ENCODE measurements at regions not wholly inside any gene's neighbourhood (a gene's known extent, or its start where the extent isn't known, plus 50 kb on each side); places are given as distances from the start of the nearest gene placed in this dataset.

- H3K4me1 ChIP-seq (ENCODE audit: control insufficient read depth, insufficient read depth, low read length): no peaks in the 10 kb centered on the region
- WGBS: 90% methylated on average over 8 of the region's 8 CpGs
- H3K4me3 ChIP-seq (ENCODE audit: low read length): no peak overlapping the region
- no peaks in the 10 kb centered on the region for H3K27me3 ChIP-seq (ENCODE audit: control insufficient read depth, insufficient read depth)
- DNase-seq (no peak), ATAC-seq (no peak)
- intact Hi-C loops (cut with DNase I): no loop called here
- no peaks in the 10 kb centered on the region for H3K9me3 ChIP-seq (ENCODE audit: control insufficient read depth, low read length)
- no peak overlapping the region for H3K27ac ChIP-seq (ENCODE audit: low read length)
These were observed 370.2 kb upstream of the CCDC196 start for GRCh38 chr14:66115740-66116502.

DNA sequence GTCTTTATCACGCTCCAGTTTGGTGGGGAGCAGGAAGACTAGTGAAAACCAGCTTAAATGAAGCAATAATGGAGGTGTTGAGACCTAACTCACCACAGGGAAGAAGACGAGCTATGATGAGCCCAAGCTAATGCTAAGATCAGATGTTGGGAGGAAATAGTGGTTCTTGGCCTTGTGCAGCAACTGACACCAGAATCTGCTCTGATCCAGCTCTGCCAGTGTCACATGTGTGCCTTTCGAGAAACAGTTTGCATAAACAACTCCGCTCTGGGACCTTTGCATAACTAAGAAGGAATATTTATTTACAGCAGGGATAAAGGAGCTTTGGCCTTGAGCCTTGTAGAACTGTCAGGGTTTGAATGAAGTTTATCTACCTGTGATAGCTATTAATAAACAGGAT, 369.4 kb upstream of the CCDC196 start:
- intact Hi-C loops (cut with DNase I): no loop called here
- Histone ChIP-seq H3K27me3 (ENCODE audit: control insufficient read depth, insufficient read depth) (no peaks in the 10 kb centered on the region), H3K4me3 (ENCODE audit: low read length) (no peak overlapping the region), H3K4me1 (ENCODE audit: control insufficient read depth, insufficient read depth, low read length) (no peaks in the 10 kb centered on the region), H3K27ac (ENCODE audit: low read length) (no peak overlapping the region), H3K9me3 (ENCODE audit: control insufficient read depth, low read length) (no peaks in the 10 kb centered on the region)
- 89% methylated on average over 4 of the region's 4 CpGs for WGBS
- no peak for ATAC-seq
- no peak for DNase-seq

- ATAC-seq: no peak
- no peak overlapping the region for H3K4me3 ChIP-seq (ENCODE audit: low read length)
- H3K27me3 ChIP-seq (ENCODE audit: control insufficient read depth, insufficient read depth): no peaks in the 10 kb centered on the region
- intact Hi-C loops (cut with DNase I): no loop called here
- no peak for DNase-seq
- 63% methylated on average over 3 of the region's 3 CpGs for whole genome bisulfite sequencing
- no peaks in the 10 kb centered on the region for H3K9me3 ChIP-seq (ENCODE audit: control insufficient read depth, low read length)
- H3K27ac ChIP-seq (ENCODE audit: low read length): no peak overlapping the region
- no peaks in the 10 kb centered on the region for H3K4me1 ChIP-seq (ENCODE audit: control insufficient read depth, insufficient read depth, low read length)
These were observed 368.6 kb upstream of the CCDC196 start for GRCh38 chr14:66117600-66117999.

DNA sequence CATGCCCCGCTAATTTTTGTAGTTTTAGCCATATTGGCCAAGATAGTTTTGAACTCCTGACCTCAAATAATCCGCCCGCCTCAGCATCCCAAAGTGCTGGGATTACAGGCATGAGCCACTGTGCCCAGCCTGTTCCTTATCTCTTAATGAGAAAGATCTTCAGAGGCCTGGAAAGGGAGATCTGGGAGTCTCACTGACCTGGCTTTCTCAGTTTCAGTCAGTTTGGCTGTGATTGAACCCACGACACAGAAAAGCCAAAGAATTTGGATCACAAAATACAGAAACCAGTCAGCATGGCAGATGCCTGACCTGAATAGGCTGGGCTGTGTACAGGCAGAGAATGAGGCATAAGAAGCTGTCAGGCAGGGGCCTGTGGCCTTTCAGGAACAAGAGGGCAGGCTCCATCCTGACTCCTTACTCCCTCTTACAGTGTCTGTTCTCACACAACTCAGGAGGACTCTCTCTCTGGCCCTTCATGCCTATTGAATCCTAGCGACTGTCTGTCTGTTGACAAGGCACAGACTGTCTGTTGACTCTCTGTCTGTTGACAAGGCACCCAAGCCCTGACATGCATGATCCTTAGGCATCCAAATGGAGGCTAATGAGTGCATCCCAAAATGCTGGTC, 366.5 kb upstream of the CCDC196 start:
- ATAC-seq: no peak
- WGBS: 84% methylated on average over 5 of the region's 5 CpGs
- no peaks in the 10 kb centered on the region for H3K4me1 ChIP-seq (ENCODE audit: control insufficient read depth, insufficient read depth, low read length)
- intact Hi-C loops (cut with DNase I): no loop called here
- no peak for DNase-seq
- no peak overlapping the region for H3K27ac ChIP-seq (ENCODE audit: low read length)
- no peak overlapping the region for H3K4me3 ChIP-seq (ENCODE audit: low read length)
- no peaks in the 10 kb centered on the region for H3K9me3 ChIP-seq (ENCODE audit: control insufficient read depth, low read length)
- no peaks in the 10 kb centered on the region for H3K27me3 ChIP-seq (ENCODE audit: control insufficient read depth, insufficient read depth)

- Histone ChIP-seq H3K4me3 (ENCODE audit: low read length) (no peak overlapping the region), H3K4me1 (ENCODE audit: control insufficient read depth, insufficient read depth, low read length) (no peaks in the 10 kb centered on the region), H3K27ac (ENCODE audit: low read length) (no peak overlapping the region), H3K27me3 (ENCODE audit: control insufficient read depth, insufficient read depth) (no peaks in the 10 kb centered on the region), H3K9me3 (ENCODE audit: control insufficient read depth, low read length) (no peaks in the 10 kb centered on the region)
- ATAC-seq (no peak), DNase-seq (no peak)
- WGBS: 67% methylated on average over 3 of the region's 3 CpGs
- intact Hi-C loops (cut with DNase I): no loop called here
These were observed 365.8 kb upstream of the CCDC196 start for GRCh38 chr14:66120402-66120801.

GRCh38 chr14:66121859-66122258, 364.3 kb upstream of the CCDC196 start:
- DNase-seq (no peak), ATAC-seq (no peak)
- Histone ChIP-seq H3K9me3 (ENCODE audit: control insufficient read depth, low read length) (no peaks in the 10 kb centered on the region), H3K4me1 (ENCODE audit: control insufficient read depth, insufficient read depth, low read length) (no peaks in the 10 kb centered on the region), H3K4me3 (ENCODE audit: low read length) (no peak overlapping the region), H3K27me3 (ENCODE audit: control insufficient read depth, insufficient read depth) (no peaks in the 10 kb centered on the region), H3K27ac (ENCODE audit: low read length) (no peak overlapping the region)
- intact Hi-C loops (cut with DNase I): no loop called here
- 84% methylated on average over 3 of the region's 3 CpGs for WGBS

DNA sequence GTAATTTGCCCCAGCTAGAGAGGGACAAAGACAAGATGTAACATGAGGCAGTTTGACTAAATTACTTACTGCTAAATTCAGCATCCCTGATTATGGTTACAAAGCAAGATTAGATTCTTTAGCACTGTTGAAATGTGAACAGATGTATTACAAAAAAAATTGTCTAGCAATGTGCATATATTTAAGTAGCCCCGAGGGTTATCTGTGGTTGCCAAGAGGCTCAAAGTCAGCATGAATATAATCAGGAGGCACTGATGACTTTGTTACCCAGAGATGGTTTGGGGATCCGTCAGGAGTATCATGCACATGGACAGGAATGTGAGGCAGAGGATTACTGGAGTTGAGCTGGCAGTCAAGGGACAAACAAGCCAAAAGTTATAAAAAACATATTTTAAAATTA, 356.9 kb upstream of the CCDC196 start:
- H3K4me1 ChIP-seq (ENCODE audit: control insufficient read depth, insufficient read depth, low read length): no peaks in the 10 kb centered on the region
- DNase-seq (no peak), ATAC-seq (no peak)
- H3K27ac ChIP-seq (ENCODE audit: low read length): no peak overlapping the region
- intact Hi-C loops (cut with DNase I): no loop called here
- no peak overlapping the region for H3K4me3 ChIP-seq (ENCODE audit: low read length)
- H3K27me3 ChIP-seq (ENCODE audit: control insufficient read depth, insufficient read depth): no peaks in the 10 kb centered on the region
- H3K9me3 ChIP-seq (ENCODE audit: control insufficient read depth, low read length): no peaks in the 10 kb centered on the region
- WGBS: 40% methylated on average over 2 of the region's 2 CpGs

DNA sequence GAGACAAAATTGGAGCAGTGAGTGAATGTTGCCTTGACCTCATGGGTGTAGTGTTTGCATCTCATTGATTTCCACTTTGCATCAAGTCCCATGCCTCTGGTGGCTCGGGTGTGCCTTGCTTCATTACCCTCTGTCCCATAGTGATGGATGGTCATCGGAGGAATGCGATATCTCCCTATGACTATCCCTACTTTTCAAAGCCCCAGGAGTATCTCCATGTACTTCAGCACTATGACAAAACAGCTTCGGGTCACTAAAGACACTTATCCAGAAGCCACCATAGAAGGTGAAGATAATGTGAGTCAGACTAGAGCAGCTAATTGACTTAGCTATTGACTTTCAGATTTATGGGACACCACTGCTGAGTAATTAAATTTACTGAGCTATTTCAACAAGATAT, 355.1 kb upstream of the CCDC196 start:
- Histone ChIP-seq H3K27me3 (ENCODE audit: control insufficient read depth, insufficient read depth) (no peaks in the 10 kb centered on the region), H3K4me1 (ENCODE audit: control insufficient read depth, insufficient read depth, low read length) (no peaks in the 10 kb centered on the region), H3K27ac (ENCODE audit: low read length) (no peak overlapping the region), H3K9me3 (ENCODE audit: control insufficient read depth, low read length) (no peaks in the 10 kb centered on the region), H3K4me3 (ENCODE audit: low read length) (no peak overlapping the region)
- intact Hi-C loops (cut with DNase I): no loop called here
- 74% methylated on average over 4 of the region's 4 CpGs for WGBS
- DNase-seq: no peak
- ATAC-seq: no peak

DNA sequence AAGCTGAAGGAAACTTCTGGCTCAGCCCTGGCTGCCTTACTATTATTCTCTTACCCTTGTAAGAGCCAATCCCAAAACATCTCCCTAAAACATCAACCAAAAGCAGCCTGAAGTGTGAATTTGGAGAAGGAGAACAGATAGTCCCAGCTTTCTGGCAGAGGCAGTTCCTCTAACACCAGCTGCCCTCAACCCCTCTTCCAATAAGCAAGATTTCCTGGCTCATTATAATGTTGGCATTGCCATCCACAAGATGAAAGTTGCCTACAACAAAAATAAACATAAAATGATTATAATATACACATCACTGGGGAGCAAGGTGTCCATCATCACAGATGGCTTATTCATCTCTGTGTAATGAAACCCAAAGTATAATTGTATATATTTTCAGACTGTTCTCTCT, 352.5 kb upstream of the CCDC196 start:
- Histone ChIP-seq H3K27ac (ENCODE audit: low read length) (no peak overlapping the region), H3K9me3 (ENCODE audit: control insufficient read depth, low read length) (no peaks in the 10 kb centered on the region), H3K4me1 (ENCODE audit: control insufficient read depth, insufficient read depth, low read length) (no peaks in the 10 kb centered on the region), H3K27me3 (ENCODE audit: control insufficient read depth, insufficient read depth) (no peaks in the 10 kb centered on the region), H3K4me3 (ENCODE audit: low read length) (no peak overlapping the region)
- DNase-seq (no peak), ATAC-seq (no peak)
- intact Hi-C loops (cut with DNase I): no loop called here

GRCh38 chr14:66135831-66136230, 350.3 kb upstream of the CCDC196 start:
- no peaks in the 10 kb centered on the region for H3K27me3 ChIP-seq (ENCODE audit: control insufficient read depth, insufficient read depth)
- H3K4me3 ChIP-seq (ENCODE audit: low read length): no peak overlapping the region
- intact Hi-C loops (cut with DNase I): no loop called here
- 69% methylated on average over 2 of the region's 2 CpGs for WGBS
- no peaks in the 10 kb centered on the region for H3K4me1 ChIP-seq (ENCODE audit: control insufficient read depth, insufficient read depth, low read length)
- no peak for ATAC-seq
- no peak for DNase-seq
- no peaks in the 10 kb centered on the region for H3K9me3 ChIP-seq (ENCODE audit: control insufficient read depth, low read length)
- H3K27ac ChIP-seq (ENCODE audit: low read length): no peak overlapping the region

DNA sequence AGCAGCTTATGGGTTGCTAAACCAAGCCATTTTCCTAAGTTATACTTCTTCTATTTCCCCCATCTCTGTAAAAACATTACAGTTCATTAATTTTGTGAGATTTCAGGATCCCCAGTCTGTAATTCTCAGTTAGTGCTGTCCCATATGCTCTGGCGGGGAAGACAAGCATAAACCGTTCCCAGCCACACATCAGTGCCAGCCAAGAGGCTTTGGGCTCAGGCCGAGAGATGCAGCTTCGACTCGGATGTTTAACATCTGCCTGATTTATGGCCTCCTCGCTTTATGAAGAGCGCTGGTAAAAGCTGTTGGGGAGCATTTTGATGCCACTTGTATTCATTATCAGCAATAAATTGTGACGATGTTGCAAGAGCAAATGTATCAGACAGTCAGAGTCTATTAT, 349.1 kb upstream of the CCDC196 start:
- H3K4me3 ChIP-seq (ENCODE audit: low read length): no peak overlapping the region
- H3K27ac ChIP-seq (ENCODE audit: low read length): no peak overlapping the region
- DNase-seq (no peak), ATAC-seq (no peak)
- H3K27me3 ChIP-seq (ENCODE audit: control insufficient read depth, insufficient read depth): no peaks in the 10 kb centered on the region
- no peaks in the 10 kb centered on the region for H3K9me3 ChIP-seq (ENCODE audit: control insufficient read depth, low read length)
- no peaks in the 10 kb centered on the region for H3K4me1 ChIP-seq (ENCODE audit: control insufficient read depth, insufficient read depth, low read length)
- 81% methylated on average over 8 of the region's 8 CpGs for WGBS
- intact Hi-C loops (cut with DNase I): no loop called here

- DNase-seq: no peak
- no peak overlapping the region for H3K27ac ChIP-seq (ENCODE audit: low read length)
- no peaks in the 10 kb centered on the region for H3K4me1 ChIP-seq (ENCODE audit: control insufficient read depth, insufficient read depth, low read length)
- H3K4me3 ChIP-seq (ENCODE audit: low read length): no peak overlapping the region
- H3K9me3 ChIP-seq (ENCODE audit: control insufficient read depth, low read length): no peaks in the 10 kb centered on the region
- H3K27me3 ChIP-seq (ENCODE audit: control insufficient read depth, insufficient read depth): no peaks in the 10 kb centered on the region
- intact Hi-C loops (cut with DNase I): no loop called here
- peak in 1 of 2 donors; percentile 25 for ATAC-seq
These were observed 346.7 kb upstream of the CCDC196 start for GRCh38 chr14:66139432-66139831.
